ENCODE measurements at regions not wholly inside any gene's neighbourhood (a gene's known extent, or its start where the extent isn't known, plus 50 kb on each side); places are given as distances from the start of the nearest gene placed in this dataset.

GRCh38 chr10:5299950-5300349 is 64.8 kb upstream of the UCN3 start:
- TF ChIP-seq POLR2AphosphoS5 (IDR thresholded peaks at IDR 0.05; ENCODE audit: low read depth, low read length), result no peak
- no peak for TF ChIP-seq TAF1 (IDR thresholded peaks at IDR 0.05; ENCODE audit: low read depth, low read length)
- no peak for TF ChIP-seq POLR2A (IDR thresholded peaks at IDR 0.05; ENCODE audit: low read depth, low read length)
